GM21786 (cell line): ENCODE measurements at regions not wholly inside any gene's neighbourhood (a gene's known extent, or its start where the extent isn't known, plus 50 kb on each side); places are given as distances from the start of the nearest gene placed in this dataset.

Source experiments
- ATAC-seq: cut with Tn5 transposase; IDR thresholded peaks from one replicate; pipeline ENCODE4 v1.9.1; 2021; ENCODE audit not compliant: unreplicated experiment

DNA sequence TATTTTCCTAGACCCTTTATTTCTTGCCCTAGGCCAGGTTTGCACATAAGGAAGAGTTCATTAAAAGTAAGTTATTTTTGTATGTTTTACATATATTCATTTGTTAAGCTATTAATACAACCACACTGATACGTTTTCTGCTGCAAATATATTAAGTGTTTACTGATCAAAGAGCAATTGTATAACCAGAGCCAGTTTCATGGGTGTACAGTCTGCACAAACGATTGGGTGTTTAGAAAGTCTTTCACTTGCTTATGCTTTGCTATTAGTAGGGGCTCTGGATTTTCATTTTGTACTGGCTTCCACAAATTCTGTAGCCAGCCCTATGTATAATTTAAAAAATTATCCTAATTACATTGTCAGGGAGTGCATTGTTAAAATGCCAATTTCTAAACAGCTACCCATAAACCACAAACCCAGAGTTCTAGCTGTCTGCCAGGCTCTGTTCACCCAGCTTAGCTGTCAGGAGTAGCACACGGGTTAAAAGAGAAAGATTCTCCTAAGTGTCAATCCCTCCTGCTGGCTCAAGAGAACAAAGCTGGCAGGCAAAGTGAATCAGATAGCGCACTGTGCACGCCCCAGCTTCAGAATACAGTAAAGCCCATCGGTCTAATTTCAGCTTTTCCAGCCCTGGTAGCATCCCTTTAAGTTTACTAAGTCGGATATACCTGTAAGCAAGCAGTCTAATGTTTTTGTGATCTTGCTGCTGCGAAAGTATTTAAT lies 151.0 kb upstream of the LMO3 start:
- peak; percentile 47 for ATAC-seq

DNA sequence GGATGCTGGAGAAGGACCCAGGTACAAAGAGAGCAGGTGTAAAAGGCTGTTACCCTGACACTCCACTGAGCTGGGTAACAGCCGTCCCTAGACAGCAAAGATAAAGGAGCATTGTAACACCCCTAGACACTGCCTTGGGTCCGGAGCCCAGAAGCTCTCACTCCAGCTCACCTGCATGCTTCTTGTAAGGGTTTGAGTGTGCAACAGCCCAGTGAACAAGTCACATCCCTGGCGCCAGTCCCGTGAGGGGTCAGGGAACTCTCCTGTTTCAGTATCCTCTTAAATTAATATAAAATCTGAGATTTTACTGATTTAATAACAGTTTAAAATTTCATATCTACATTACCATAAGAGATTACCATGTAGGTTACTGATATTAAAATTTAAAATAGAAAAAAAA lies 124.8 kb upstream of the LMO3 start:
- ATAC-seq = no peak

DNA sequence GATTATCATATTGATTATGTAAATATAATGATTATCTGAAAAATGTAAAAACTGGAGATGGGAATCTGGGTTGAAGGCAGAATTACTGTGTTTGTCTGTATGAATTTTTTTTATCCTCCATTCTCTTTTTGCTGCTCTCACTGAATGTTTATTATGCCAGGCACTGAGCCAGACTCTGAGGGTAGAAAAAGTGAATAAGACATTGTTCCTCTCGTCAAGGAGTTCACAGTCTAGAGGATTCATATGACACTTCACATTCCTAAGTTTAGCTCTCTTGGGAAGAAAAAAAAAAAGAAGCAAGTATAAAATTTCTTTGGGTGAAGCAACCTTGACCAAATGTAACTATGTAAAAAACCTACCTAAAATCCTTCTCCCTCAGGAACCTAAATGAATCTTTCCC lies 120.9 kb upstream of the LMO3 start:
- ATAC-seq = no peak

DNA sequence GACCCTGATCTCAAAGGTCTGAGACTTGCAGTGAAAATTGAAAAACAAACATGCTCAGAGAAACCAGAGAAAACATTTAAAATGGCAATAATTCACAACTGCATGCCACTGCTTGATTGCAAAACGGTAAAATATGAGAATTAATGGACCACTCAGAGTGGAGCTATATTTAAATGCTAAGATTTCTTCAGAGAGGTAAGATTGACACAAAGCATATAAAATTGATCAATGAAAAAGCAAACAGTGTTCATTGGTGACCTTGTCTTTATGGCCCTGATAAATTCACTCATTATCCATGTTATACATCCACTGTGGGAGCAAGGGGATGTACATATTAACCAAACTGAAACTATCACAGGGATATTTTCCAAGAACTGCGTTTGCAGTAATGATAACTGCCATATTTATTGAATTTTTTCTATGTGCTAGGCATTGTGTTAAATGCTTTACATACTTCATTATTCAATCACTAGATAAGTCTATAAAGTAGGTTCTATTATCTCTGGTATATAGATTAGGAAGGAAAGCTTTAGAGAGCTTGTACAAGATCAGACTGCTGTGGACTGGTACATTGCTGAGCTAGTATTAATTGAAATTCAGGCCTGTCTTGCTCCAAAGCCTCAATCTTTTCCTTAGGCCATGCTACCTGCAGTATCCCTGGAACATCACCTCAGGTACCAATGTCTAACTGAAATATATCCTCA lies 113.9 kb upstream of the LMO3 start:
- ATAC-seq = no peak

DNA sequence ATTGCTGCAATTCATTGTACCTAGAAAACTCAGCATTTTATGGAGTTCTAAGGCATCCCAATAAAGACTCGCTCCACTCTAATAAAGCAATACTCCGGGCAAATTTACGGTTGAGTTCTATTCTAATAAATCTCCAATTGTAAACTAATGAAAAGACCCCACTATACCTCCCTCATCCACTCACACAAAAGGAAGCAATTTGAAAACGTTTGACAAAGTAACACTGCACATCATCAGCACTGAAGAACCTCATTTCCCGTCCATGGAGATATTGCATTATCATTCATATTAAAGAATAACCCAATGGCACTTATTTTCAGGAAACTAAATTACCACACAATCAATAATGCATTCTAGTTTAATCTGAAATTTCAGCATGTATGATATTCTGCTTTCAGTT lies 111.0 kb upstream of the LMO3 start:
- ATAC-seq = no peak

DNA sequence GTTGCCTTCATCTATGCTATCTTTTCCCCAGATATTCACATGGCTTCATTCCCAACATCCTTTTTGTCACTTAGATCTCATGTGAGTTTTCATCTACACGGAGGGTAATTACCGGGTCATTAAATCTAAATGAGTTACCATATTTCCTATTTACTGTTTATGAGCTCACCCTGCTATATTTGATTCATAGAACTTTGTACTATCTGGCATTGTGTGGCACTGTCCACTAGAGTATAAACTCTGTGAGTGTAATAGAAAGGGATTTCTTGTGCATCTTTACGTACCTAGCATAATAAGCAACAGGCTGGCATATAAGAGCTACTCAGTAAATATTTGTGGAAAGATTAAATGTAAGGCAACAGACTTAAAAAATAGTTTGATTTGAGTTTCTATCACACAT lies 86.1 kb upstream of the LMO3 start:
- ATAC-seq = no peak

DNA sequence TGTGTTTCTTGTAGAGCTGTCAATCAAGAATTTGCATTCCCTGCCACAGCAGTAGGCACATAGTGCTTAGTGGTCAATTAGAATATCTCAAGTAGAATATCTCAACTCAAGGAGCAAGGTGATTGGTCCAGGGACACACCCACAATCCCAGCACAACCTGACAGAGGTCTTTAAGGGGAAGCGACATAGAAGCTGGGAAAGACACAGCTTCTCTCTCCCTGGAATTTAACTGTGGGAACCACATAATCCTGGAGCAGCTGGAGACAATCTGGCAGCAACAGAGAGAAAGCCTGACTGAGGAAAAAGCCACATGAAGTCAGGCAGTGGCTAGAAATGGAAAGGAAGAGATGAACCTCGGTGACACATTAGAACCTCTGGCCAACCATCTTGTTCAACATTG lies 85.7 kb upstream of the LMO3 start:
- ATAC-seq = no peak

DNA sequence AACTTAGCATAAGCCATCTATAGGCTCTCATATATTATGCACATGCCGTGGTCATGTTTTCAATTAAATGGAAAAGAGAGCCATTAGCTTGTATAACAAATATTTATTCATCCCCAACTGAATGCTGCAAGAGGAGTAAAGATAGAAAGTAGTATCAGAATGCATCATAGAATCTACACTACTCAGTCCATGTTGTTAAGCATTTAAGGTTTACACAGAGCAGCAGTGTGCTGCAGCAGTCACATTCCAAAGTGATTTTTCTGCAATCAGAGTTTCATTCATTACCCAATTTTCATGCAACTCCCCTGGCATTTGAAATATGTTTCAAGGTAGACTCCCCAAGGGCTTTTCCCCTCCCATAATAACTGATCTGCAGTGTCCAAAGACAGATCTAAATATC lies 82.2 kb upstream of the LMO3 start:
- ATAC-seq = no peak

DNA sequence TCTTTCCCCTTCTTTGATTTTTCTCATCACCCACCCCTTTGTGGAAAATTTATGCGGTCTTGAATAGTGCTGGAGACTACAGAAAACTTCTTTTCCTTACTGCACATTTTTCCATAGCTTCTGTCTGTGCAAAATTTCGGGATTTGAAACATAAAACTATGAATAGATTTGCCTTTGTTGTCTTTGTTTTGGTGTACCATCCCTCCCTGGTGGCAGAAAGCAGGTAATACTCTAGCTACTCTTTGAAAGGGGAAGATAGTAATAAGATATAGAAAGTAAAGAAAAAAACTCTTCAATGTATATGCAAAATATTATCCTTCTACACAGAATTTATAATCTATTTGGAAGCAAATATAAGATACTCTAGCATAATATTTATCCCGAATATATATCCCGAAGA lies 79.1 kb upstream of the LMO3 start:
- ATAC-seq = no peak

DNA sequence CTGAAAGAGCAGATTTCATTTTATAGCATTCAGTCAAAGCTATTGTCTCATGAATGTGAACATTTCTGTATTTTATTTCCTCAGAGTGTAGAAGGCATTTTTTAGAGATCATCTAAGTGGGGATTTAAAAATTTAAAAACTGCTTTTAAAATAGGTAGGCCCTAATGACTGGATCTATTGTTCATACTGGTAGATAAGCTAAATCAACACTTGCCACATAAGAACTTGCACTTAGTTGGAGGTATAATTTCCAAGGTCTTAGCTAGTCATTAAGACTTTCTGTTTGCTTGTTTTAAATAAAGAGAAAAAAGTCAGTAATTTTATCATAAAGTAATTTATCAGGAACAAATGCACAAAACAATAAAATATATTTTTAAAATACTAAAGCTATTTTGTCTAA lies 75.2 kb upstream of the LMO3 start:
- ATAC-seq = no peak

DNA sequence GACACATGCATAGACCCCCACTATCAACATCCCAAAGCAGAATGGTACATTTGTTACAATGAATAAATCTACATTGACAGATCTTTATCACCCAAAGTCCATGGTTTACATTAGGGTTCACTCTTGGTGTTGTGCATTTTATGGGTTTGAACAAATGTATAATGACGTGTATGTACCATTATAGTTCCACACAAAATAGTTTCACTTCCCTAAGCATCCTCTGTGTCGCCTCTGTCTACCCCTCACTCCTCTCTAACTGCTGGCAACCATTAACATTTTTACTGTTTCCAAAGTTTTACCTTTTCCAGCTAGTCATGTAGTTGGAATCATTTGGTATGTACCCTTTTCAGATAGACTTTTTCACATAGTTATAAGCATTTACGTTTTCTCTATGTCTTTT lies 69.5 kb upstream of the LMO3 start:
- ATAC-seq = no peak

DNA sequence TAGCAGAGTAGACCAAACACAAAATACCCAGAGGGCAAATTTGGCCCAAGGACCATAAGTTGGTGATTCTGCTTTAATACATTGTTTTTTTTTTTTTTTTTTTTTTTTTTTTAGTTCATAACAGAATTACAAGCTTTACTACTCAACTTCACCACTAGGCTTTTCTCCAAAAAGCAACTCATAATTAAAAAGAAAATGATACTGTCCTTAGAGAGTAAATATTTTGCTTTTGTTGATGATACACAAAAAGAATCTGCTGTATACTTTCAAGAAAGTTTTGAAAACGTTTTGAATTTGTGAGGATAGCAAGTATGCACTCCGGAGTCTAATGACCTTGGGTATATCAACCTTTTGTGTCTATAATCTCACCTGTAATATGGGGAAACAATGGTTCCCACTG lies 68.9 kb upstream of the LMO3 start:
- ATAC-seq = no peak

DNA sequence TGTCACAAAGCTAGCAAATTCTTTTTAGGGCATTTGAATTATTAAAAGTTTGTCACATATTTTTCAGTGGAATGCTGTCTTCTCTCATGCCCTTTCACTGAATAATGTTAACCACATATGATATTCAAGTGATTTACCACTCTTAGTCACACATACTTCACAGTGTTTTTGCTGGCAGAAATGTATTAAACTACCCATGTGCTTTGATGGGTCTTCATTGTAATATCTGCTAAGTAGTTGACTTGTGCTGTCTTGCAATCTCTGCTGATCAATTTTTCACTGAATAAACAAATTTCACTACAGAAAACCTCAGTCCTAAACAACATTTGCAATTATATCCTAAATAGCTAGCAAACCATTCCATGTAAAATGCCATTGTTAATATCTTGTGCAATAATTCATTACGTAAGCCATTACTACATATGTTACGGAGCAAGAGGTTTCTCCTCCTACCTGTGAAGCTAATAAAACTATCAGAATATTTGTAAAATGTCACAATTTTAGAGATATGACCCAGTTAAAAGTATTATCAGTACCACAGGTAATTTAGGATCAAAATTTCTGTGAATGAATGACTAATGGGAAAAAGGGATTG lies 64.6 kb upstream of the LMO3 start:
- ATAC-seq = no peak

DNA sequence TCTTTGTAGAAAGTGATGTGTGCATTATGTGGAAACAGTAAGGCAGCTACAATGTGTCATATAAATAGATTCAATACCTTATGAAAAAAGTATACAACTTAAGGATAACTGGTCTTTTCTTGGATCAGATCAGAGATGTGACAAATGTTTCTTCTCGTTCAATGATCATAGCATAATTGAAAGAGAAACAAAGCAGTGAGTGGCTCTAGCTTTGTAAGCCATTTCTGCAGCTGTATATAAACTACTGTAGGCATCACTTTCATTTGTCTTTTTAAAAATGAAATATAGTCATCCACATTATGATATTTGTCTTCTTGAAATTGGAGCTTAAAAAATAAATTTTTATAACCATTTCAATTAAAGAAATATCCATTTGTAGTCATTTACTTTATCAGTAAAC lies 63.8 kb upstream of the LMO3 start:
- ATAC-seq = no peak

DNA sequence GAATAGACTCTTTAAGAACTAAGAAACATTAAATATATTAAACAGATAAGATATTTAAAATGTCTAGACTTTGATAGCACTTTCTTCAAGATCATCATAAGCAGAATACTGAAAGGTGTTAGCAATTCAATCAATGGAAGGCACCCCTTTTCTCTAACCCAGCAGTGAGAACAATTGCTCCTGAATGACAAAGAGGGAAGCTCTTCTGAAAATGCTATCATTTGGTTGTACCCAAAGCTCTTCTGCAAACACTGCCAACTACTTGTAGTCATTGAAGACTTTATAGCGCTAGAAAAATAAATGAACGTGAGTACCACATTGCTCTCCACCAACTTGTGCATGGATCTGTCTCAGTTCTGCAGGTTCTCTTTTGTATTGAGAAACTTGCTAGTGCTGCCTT lies 62.2 kb upstream of the LMO3 start:
- no peak for ATAC-seq

DNA sequence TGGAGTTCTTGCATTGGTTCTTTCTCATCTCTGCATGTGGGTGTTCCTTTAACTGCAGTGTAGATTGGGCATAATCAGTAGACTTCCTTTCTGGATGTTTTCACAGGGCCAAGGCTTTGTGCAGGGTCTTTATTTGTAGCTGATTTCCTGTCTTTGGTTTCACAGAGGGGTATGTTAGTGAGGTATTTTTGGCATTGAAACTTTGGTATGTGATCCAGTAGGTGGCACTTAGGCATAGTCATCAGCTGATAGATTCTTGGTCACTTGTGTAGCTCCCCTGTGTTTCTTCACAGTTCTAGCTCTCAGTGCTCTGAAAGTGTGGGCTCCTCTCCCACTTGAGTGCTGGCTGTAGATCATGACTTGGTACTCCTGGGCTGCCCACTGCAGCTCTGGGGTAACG lies 52.7 kb upstream of the LMO3 start:
- ATAC-seq = no peak
